ENCODE measurements at regions not wholly inside any gene's neighbourhood (a gene's known extent, or its start where the extent isn't known, plus 50 kb on each side); places are given as distances from the start of the nearest gene placed in this dataset.

- peak; percentile 80; the same call in 1 of the 2 replicates for TF ChIP-seq HMGXB4 (CRISPR knock-in tag; IDR thresholded peaks at IDR 0.05)
- no peak for TF ChIP-seq ZNF138 (CRISPR knock-in tag; conservative IDR thresholded peaks at IDR 0.05)
- TF ChIP-seq E2F4 (CRISPR knock-in tag; IDR thresholded peaks at IDR 0.05; ENCODE audit: borderline replicate concordance, low read depth), result no peak
- TF ChIP-seq ATF6 (CRISPR knock-in tag; IDR thresholded peaks at IDR 0.05), result no peak
- peak; percentile 67 for TF ChIP-seq FOXP4 (CRISPR knock-in tag; IDR thresholded peaks at IDR 0.05)
- TF ChIP-seq CREM (CRISPR knock-in tag; IDR thresholded peaks at IDR 0.05), result peak; percentile 77
- TF ChIP-seq GABPB1 (CRISPR knock-in tag; IDR thresholded peaks at IDR 0.05), result peak; percentile 82
- TF ChIP-seq STAT6 (CRISPR knock-in tag; conservative IDR thresholded peaks at IDR 0.05; ENCODE audit: low read depth), result no peak
- peak; percentile 56; the same call in 1 of the 2 replicates for TF ChIP-seq AFF4 (CRISPR knock-in tag; IDR thresholded peaks at IDR 0.05; ENCODE audit: borderline replicate concordance)
- TF ChIP-seq ZNF416 (CRISPR knock-in tag; IDR thresholded peaks at IDR 0.05), result 0 out of 2 replicates have a peak, but pooled peaks have one; percentile 51
- peak; percentile 92 for TF ChIP-seq MAX (CRISPR knock-in tag; IDR thresholded peaks at IDR 0.05)
- peak; percentile 71; the same call in 1 of the 2 replicates for TF ChIP-seq E2F1 (CRISPR knock-in tag; IDR thresholded peaks at IDR 0.05)
- peak; percentile 80; the same call in 1 of the 2 replicates for TF ChIP-seq FOXP1 (CRISPR knock-in tag; IDR thresholded peaks at IDR 0.05; ENCODE audit: borderline replicate concordance)
- no peak for TF ChIP-seq ERG (CRISPR knock-in tag; IDR thresholded peaks at IDR 0.05)
- peak; percentile 53 for TF ChIP-seq TEAD1 (CRISPR knock-in tag; IDR thresholded peaks at IDR 0.05)
- no peak for TF ChIP-seq ZBTB21 (CRISPR knock-in tag; IDR thresholded peaks at IDR 0.05; ENCODE audit: borderline replicate concordance)
- TF ChIP-seq FOXJ3 (CRISPR knock-in tag; IDR thresholded peaks at IDR 0.05; ENCODE audit: borderline replicate concordance), result no peak
- peak; percentile 57 for TF ChIP-seq SMAD3 (CRISPR knock-in tag; IDR thresholded peaks at IDR 0.05; ENCODE audit: borderline replicate concordance)
These were observed 72.7 kb upstream of the MAP4 start (continued) for GRCh38 chr3:48088749-48089466.

Data from WTC11 (cell line).